HepG2 (cell line): ENCODE measurements at regions not wholly inside any gene's neighbourhood (a gene's known extent, or its start where the extent isn't known, plus 50 kb on each side); places are given as distances from the start of the nearest gene placed in this dataset.

ENCODE experiments used
- CTCF ChIP-seq: sonication (generic); formaldehyde crosslinking; IDR thresholded peaks from 2 replicates; pipeline ENCODE4 v1.5.0; 2020; ENCODE audit warnings: mild to moderate bottlenecking, missing genetic modification reagents, moderate library complexity
- ELF4 ChIP-seq: sonication (generic); formaldehyde crosslinking; IDR thresholded peaks from 2 replicates; pipeline ENCODE4 v1.5.0; 2020; ENCODE audit warnings: missing genetic modification reagents, mild to moderate bottlenecking, moderate library complexity, borderline replicate concordance
- JARID2 ChIP-seq: sonication (generic); formaldehyde crosslinking; IDR thresholded peaks from 2 replicates; pipeline ENCODE4 v1.8.1; 2023; ENCODE audit warnings: missing genetic modification reagents, inconsistent platforms; ENCODE audit not compliant: insufficient replicate concordance
- NCOA5 ChIP-seq: sonication (generic); formaldehyde crosslinking; IDR thresholded peaks from 2 replicates; pipeline ENCODE4 v1.4.0; 2020; ENCODE audit warnings: missing genetic modification reagents
- NR2C2 ChIP-seq: sonication (generic); formaldehyde crosslinking; IDR thresholded peaks from 2 replicates; pipeline ENCODE4 v1.4.0; 2020; ENCODE audit warnings: missing genetic modification reagents, mild to moderate bottlenecking, moderate library complexity, borderline replicate concordance
- SMARCC2 ChIP-seq: fragments of 450-650 bp; IDR thresholded peaks from 2 replicates; pipeline ENCODE4 v1.6.1; 2017; ENCODE audit warnings: antibody characterized with exemption, mild to moderate bottlenecking
- YY1 ChIP-seq: IDR thresholded peaks from 2 replicates; pipeline ENCODE4 v1.6.1; 2011; ENCODE audit warnings: low read length, low read depth, moderate library complexity, mild to moderate bottlenecking; ENCODE audit not compliant: insufficient read depth, insufficient replicate concordance
- ZNF281 ChIP-seq: sonication (generic); formaldehyde crosslinking; IDR thresholded peaks from 2 replicates; pipeline ENCODE4 v1.4.0; 2020; ENCODE audit warnings: missing genetic modification reagents, borderline replicate concordance
- ZNF296 ChIP-seq: sonication (generic); formaldehyde crosslinking; conservative IDR thresholded peaks from 2 replicates; pipeline ENCODE4 v1.5.0; 2020; ENCODE audit warnings: mild to moderate bottlenecking, missing genetic modification reagents
- ZNF326 ChIP-seq: sonication (generic); formaldehyde crosslinking; IDR thresholded peaks from 2 replicates; pipeline ENCODE4 v1.4.0; 2020; ENCODE audit warnings: missing genetic modification reagents, borderline replicate concordance
- ZNF512 ChIP-seq: sonication (generic); formaldehyde crosslinking; IDR thresholded peaks from 2 replicates; pipeline ENCODE4 v1.4.0; 2020; ENCODE audit warnings: mild to moderate bottlenecking, missing genetic modification reagents
- ZSCAN22 ChIP-seq: sonication (generic); formaldehyde crosslinking; IDR thresholded peaks from 2 replicates; pipeline ENCODE4 v1.4.0; 2020; ENCODE audit warnings: mild to moderate bottlenecking, missing genetic modification reagents
- ZSCAN30 ChIP-seq: sonication (generic); formaldehyde crosslinking; IDR thresholded peaks from 2 replicates; pipeline ENCODE4 v1.5.0; 2020; ENCODE audit warnings: mild to moderate bottlenecking, missing genetic modification reagents
- TF ChIP-seq, protein P1 (sequence below): sonication (generic); formaldehyde crosslinking; IDR thresholded peaks from 2 replicates; pipeline ENCODE4 v1.8.0; 2022; ENCODE audit warnings: mild to moderate bottlenecking, missing genetic modification reagents, borderline replicate concordance

- TF ChIP-seq JARID2 (no peak), YY1 (no peak), ZNF326 (CRISPR knock-in tag) (no peak), SMARCC2 (no peak), ZSCAN22 (CRISPR knock-in tag) (no peak), ZSCAN30 (CRISPR knock-in tag) (no peak), NCOA5 (CRISPR knock-in tag) (no peak), ZNF281 (CRISPR knock-in tag) (no peak), CTCF (CRISPR knock-in tag) (no peak), ZNF512 (no peak), NR2C2 (no peak), ELF4 (CRISPR knock-in tag) (no peak), ZNF296 (no peak)
- TF ChIP-seq, protein P1, sequence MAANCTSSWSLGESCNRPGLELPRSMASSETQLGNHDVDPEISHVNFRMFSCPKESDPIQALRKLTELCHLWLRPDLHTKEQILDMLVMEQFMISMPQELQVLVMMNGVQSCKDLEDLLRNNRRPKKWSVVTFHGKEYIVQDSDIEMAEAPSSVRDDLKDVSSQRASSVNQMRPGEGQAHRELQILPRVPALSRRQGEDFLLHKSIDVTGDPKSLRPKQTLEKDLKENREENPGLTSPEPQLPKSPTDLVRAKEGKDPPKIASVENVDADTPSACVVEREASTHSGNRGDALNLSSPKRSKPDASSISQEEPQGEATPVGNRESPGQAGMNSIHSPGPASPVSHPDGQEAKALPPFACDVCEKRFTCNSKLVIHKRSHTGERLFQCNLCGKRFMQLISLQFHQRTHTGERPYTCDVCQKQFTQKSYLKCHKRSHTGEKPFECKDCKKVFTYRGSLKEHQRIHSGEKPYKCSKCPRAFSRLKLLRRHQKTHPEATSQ: no peak
Measured at GRCh38 chr12:125871811-125872594, 806.8 kb downstream of the AACS start.
